Upper lobe of left lung (tissue), 4 donors: ENCODE measurements at regions not wholly inside any gene's neighbourhood (a gene's known extent, or its start where the extent isn't known, plus 50 kb on each side); places are given as distances from the start of the nearest gene placed in this dataset.

Experiments
- POLR2A ChIP-seq, 4 donors: fragments of 450-650 bp; IDR thresholded peaks; one replicate each; pipeline ENCODE4 v1.5.1; 2016 to 2017; ENCODE audit warnings: antibody characterized with exemption in 4 of 4, mild to moderate bottlenecking in 2 of 4
- POLR2AphosphoS5 ChIP-seq, 2 donors: sonication (generic); formaldehyde crosslinking; IDR thresholded peaks; one replicate each; pipeline ENCODE4 v1.5.1; 2017; ENCODE audit warnings: antibody characterized with exemption in 2 of 2
- TF ChIP-seq, protein P1 (sequence below), 6 experiments: fragments of 450-650 bp in 4 of 6; fragments of 200-600 bp in 2 of 6; sonication (generic) in 2 of 6; IDR thresholded peaks; one replicate each; pipeline ENCODE4 v1.5.1; 2016 to 2019; ENCODE audit warnings: antibody characterized with exemption in 6 of 6

DNA sequence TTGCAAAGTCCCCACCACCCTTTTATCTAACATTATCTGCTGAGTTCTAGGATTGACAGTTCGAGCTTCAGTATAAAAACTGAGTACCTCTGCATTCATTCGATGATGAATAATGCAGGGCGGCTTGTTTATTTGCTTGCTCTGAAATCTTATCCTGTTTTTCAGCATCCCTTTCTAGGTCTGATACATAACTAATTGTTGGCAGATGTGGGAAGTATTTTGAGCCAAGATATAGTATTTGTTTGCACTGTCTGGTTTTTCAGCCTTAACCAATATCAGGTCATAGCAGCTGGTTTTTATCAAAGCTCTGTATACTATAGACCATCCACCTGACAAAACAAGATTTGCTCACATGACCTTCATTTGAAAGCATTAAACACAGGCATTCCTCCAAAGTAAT lies 161.4 kb downstream of the TFEC start:
- TF ChIP-seq POLR2A (IDR thresholded peaks at IDR 0.05) = no peak
- TF ChIP-seq, protein P1, sequence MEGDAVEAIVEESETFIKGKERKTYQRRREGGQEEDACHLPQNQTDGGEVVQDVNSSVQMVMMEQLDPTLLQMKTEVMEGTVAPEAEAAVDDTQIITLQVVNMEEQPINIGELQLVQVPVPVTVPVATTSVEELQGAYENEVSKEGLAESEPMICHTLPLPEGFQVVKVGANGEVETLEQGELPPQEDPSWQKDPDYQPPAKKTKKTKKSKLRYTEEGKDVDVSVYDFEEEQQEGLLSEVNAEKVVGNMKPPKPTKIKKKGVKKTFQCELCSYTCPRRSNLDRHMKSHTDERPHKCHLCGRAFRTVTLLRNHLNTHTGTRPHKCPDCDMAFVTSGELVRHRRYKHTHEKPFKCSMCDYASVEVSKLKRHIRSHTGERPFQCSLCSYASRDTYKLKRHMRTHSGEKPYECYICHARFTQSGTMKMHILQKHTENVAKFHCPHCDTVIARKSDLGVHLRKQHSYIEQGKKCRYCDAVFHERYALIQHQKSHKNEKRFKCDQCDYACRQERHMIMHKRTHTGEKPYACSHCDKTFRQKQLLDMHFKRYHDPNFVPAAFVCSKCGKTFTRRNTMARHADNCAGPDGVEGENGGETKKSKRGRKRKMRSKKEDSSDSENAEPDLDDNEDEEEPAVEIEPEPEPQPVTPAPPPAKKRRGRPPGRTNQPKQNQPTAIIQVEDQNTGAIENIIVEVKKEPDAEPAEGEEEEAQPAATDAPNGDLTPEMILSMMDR (IDR thresholded peaks at IDR 0.05) = no peak
- TF ChIP-seq POLR2AphosphoS5 (IDR thresholded peaks at IDR 0.05) = no peak
